Urinary bladder (tissue), 3 donors: ENCODE measurements at regions not wholly inside any gene's neighbourhood (a gene's known extent, or its start where the extent isn't known, plus 50 kb on each side); places are given as distances from the start of the nearest gene placed in this dataset.

ENCODE experiments used
- DNase-seq: peaks from one replicate; pipeline ENCODE4 v3.0.0-alpha.2; 2015; ENCODE audit errors: extremely low spot score
- H3K27ac ChIP-seq: one replicate; pipeline ENCODE4 v1.5.1; 2013; ENCODE audit warnings: low read depth, mild to moderate bottlenecking, moderate library complexity
- H3K36me3 ChIP-seq: one replicate; pipeline ENCODE4 v1.6.1; 2013; ENCODE audit warnings: mild to moderate bottlenecking, moderate library complexity; ENCODE audit not compliant: insufficient read depth
- H3K4me1 ChIP-seq: one replicate; pipeline ENCODE4 v1.6.1; 2013; ENCODE audit warnings: mild to moderate bottlenecking, moderate library complexity; ENCODE audit not compliant: insufficient read depth
- H3K4me3 ChIP-seq: one replicate; pipeline ENCODE4 v1.5.1; 2013; ENCODE audit warnings: low read depth, low read length
- WGBS: extraction: QIAGEN DNeasy Blood & Tissue Kit; methylation state at CpG from one replicate; pipeline ENCODE4 v1.1.7; 2013; 5-methylcytosine and 5-hydroxymethylcytosine counted together
- donor health status: healthy with polysubstance abuse.
- donor health status: healthy.

DNA sequence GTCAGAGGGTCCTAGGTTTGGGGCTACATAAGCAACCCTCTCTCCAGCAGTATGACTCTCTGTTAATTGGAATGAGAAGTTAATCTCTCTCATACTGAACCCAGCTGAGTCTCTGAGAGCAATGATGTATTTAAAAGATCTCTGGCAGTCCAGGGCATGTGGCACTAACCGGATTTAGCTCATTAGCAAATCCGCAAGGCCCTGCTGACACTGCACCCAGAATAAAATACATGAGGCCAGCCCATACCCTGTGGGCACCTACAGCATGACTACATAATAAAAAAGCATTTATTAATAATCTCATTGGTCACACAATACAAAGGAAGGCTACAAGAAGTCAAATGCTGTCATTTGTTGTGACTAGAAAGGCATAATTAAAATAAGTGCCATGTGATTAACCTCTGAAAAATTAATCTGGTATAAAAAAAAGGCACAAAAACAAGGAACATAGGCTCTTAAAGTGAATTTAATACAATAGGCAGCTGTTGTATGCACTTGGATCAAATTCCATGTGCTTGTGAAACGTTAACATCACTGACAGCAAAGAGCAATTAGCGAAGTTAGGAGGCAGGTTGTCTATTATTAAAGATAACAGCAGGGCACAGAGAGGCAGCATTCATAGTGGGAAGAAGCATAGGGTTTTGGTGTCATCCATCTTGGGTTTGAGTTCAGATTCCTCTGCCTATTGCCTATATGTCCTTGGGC is 381.2 kb downstream of the WDR72 start:
- WGBS, result 42% methylated on average over 4 of the region's 4 CpGs
- DNase-seq, result no peak

GRCh38 chr15:53367740-53368139 is 391.7 kb downstream of the WDR72 start:
- Histone ChIP-seq H3K4me1 (no peaks in the 10 kb centered on the region), H3K27ac (no peak overlapping the region), H3K4me3 (no peak overlapping the region), H3K36me3 (no peaks in the 10 kb centered on the region)
- 95% methylated on average over 1 of the region's 1 CpG for WGBS
- DNase-seq, result no peak

More for the DNA sequence above, 381.2 kb downstream of the WDR72 start:
- H3K27ac ChIP-seq, result no peak overlapping the region
- no peak overlapping the region for H3K4me3 ChIP-seq
- no peaks in the 10 kb centered on the region for H3K36me3 ChIP-seq
- H3K4me1 ChIP-seq, result no peaks in the 10 kb centered on the region

DNA sequence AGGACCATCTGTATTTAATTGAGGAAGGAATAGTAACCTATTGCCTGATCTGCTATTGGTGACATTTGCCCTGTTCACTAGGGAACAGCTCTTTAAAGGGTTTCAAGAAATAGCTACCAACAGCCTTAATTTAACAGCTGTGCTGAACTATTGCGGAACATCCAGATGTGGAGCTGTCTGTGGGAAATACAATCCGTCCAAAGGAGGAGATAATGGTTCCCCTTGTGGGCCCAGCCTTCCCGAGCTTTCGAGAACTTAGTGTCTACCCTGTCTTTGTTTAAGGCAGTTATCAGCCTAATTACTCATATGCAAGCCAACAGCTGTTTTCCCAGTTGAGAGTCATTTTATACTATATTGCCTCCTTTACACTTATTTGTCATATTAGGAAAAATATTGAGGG is 398.6 kb downstream of the WDR72 start:
- Histone ChIP-seq H3K27ac (no peak overlapping the region), H3K36me3 (no peaks in the 10 kb centered on the region), H3K4me1 (no peaks in the 10 kb centered on the region), H3K4me3 (no peak overlapping the region)
- no peak for DNase-seq
- 50% methylated on average over 4 of the region's 4 CpGs for WGBS

DNA sequence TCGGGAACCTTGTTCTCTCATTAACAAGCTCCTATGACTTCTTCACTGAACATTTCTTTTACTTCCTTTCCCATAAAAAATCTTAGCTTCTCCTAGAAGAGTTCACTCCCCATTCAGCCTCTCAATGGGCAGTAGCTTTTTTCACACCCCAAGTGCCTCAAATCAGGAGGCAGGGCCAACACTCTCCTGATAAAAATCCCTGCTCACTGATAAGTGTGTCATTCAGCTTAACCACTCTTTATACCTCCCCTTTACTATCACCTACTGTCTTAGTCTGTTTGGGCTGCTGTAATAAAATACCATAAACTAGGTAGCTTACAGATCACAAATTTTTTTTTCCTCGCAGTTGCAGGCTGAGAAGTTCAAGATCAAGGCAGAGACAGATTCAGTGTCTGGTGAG is 400.4 kb downstream of the WDR72 start:
- Histone ChIP-seq H3K36me3 (no peaks in the 10 kb centered on the region), H3K4me3 (no peak overlapping the region), H3K4me1 (no peaks in the 10 kb centered on the region), H3K27ac (no peak overlapping the region)
- no peak for DNase-seq
- 37% methylated on average over 2 of the region's 2 CpGs for WGBS

DNA sequence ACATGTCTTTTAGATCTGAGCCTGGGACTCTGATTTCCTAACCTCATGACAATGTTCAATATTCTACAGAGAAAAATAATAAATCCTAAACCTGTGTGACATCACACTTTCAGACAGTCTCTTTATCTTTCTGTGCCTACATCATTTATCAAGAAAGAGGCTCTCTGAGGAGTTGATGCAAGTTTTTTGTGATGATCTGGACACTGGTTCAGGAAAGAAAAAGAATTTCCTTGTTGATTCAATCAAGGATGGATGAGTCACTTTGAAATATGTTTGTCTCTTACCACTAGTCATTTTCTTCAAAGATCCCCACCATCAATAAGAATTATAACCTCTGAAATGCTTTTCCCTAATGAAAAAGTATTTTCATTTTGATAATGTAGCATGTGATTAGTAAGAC is 404.6 kb downstream of the WDR72 start:
- DNase-seq, result no peak
- Histone ChIP-seq H3K4me3 (no peak overlapping the region), H3K4me1 (no peaks in the 10 kb centered on the region), H3K27ac (no peak overlapping the region), H3K36me3 (no peaks in the 10 kb centered on the region)

GRCh38 chr15:53351373-53351772 is 408.1 kb downstream of the WDR72 start:
- DNase-seq, result no peak
- H3K4me1 ChIP-seq, result no peaks in the 10 kb centered on the region
- 64% methylated on average over 3 of the region's 3 CpGs for WGBS
- no peak overlapping the region for H3K4me3 ChIP-seq
- H3K36me3 ChIP-seq, result no peaks in the 10 kb centered on the region
- no peak overlapping the region for H3K27ac ChIP-seq

DNA sequence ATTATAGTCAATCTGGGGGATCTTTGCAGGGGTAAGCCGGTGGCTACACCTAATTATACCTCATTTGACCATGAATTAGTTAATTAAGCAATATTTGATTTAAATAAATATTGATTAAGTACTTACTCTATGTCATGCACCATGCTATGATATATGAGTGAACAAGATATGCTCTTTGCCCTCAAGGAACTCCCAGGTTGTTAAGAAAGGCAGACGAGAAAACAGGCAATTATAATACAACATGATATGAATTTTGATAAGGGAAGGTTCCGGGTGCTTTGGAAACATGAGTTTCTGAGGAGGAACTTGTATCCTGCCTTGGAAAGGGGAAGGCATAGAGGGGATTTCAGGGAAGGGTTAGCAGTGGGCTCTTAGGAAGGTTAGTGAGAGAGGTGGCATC is 412.9 kb downstream of the WDR72 start:
- DNase-seq, result no peak
- Histone ChIP-seq H3K4me1 (no peaks in the 10 kb centered on the region), H3K4me3 (no peak overlapping the region), H3K36me3 (no peaks in the 10 kb centered on the region), H3K27ac (no peak overlapping the region)
- WGBS, result 77% methylated on average over 3 of the region's 3 CpGs

GRCh38 chr15:53331328-53332190 is 427.9 kb downstream of the WDR72 start:
- 26% methylated on average over 3 of the region's 3 CpGs for WGBS
- no peaks in the 10 kb centered on the region for H3K36me3 ChIP-seq
- H3K4me3 ChIP-seq, result no peak overlapping the region
- no peak overlapping the region for H3K27ac ChIP-seq
- H3K4me1 ChIP-seq, result no peaks in the 10 kb centered on the region
- DNase-seq, result no peak

GRCh38 chr15:53328341-53328740 is 431.1 kb downstream of the WDR72 start:
- WGBS, result 44% methylated on average over 1 of the region's 1 CpG
- no peak overlapping the region for H3K27ac ChIP-seq
- H3K4me1 ChIP-seq, result no peaks in the 10 kb centered on the region
- no peak for DNase-seq
- H3K36me3 ChIP-seq, result no peaks in the 10 kb centered on the region
- H3K4me3 ChIP-seq, result no peak overlapping the region

DNA sequence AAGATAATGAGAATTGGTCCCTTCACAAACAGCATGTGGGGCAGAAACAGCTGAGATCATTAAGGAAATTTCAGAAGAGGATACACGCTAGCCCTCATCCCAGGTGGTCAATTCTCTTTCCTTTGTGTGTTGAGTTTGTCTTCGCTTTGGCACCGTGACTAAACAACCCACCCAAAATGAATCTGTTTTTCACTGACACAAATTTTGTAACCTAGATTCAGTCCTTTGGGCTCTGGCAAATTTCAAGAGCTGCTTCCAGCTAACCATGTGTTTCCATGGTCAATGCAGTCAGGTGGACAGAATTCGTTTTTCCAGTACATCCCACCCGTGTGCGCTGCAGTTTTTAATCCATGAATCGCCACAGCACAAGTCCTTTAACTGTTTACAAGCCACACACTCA is 435.4 kb downstream of the WDR72 start:
- Histone ChIP-seq H3K4me3 (no peak overlapping the region), H3K27ac (no peak overlapping the region)
- 68% methylated on average over 7 of the region's 7 CpGs for WGBS

GRCh38 chr15:53323191-53323590 is 436.3 kb downstream of the WDR72 start:
- Histone ChIP-seq H3K4me1 (no peaks in the 10 kb centered on the region), H3K27ac (no peak overlapping the region), H3K36me3 (no peaks in the 10 kb centered on the region), H3K4me3 (no peak overlapping the region)
- DNase-seq, result no peak
- 48% methylated on average over 3 of the region's 3 CpGs for WGBS

More for the DNA sequence above, 435.4 kb downstream of the WDR72 start:
- no peaks in the 10 kb centered on the region for H3K36me3 ChIP-seq
- DNase-seq, result no peak
- H3K4me1 ChIP-seq, result no peaks in the 10 kb centered on the region

DNA sequence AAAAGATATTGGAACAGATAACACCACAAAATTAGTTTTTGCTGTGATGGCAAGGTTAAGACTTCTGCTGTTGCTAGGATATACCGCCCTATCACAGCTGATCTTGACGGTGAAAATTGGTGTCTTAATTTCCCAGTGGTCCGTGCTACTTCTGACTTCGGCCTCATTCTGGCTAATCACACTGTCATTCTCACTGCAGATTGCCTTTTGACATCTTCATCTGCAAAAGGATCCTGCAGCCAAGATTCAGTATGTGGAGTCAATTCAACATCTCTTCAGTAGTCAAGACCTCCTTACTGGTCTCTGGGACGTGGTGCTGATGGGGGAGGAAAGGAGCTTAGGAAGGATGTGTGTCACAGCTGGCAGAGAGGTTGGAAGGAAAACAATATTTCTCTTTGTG is 438.6 kb downstream of the WDR72 start:
- H3K36me3 ChIP-seq, result no peaks in the 10 kb centered on the region
- no peak overlapping the region for H3K27ac ChIP-seq
- H3K4me1 ChIP-seq, result no peaks in the 10 kb centered on the region
- DNase-seq, result no peak
- no peak overlapping the region for H3K4me3 ChIP-seq
- 70% methylated on average over 5 of the region's 5 CpGs for WGBS

- no peaks in the 10 kb centered on the region for H3K36me3 ChIP-seq
- DNase-seq, result no peak
- H3K4me1 ChIP-seq, result no peaks in the 10 kb centered on the region
- H3K4me3 ChIP-seq, result no peak overlapping the region
- 24% methylated on average over 3 of the region's 3 CpGs for WGBS
- no peak overlapping the region for H3K27ac ChIP-seq
Measured at GRCh38 chr15:53312707-53313106, 446.8 kb downstream of the WDR72 start.

- H3K36me3 ChIP-seq, result no peaks in the 10 kb centered on the region
- no peak for DNase-seq
- no peaks in the 10 kb centered on the region for H3K4me1 ChIP-seq
- no peak overlapping the region for H3K4me3 ChIP-seq
- no peak overlapping the region for H3K27ac ChIP-seq
- 81% methylated on average over 1 of the region's 1 CpG for WGBS
Measured at GRCh38 chr15:53310709-53311108, 448.8 kb downstream of the WDR72 start.
